HFFc6 (cell line): ENCODE measurements at regions not wholly inside any gene's neighbourhood (a gene's known extent, or its start where the extent isn't known, plus 50 kb on each side); places are given as distances from the start of the nearest gene placed in this dataset.
A peak's percentile ranks its signal among the peaks of the same experiment; 100 is the strongest.

Experiments used
- DNase-seq: peaks from one replicate; pipeline ENCODE4 v3.0.0-alpha.2; 2018
- H3K27ac Mint-ChIP-seq: 2 replicates; pipeline ENCODE4 v1.8.0; 2020; ENCODE audit warnings: mild to moderate bottlenecking, mixed read lengths
- H3K27me3 Mint-ChIP-seq: 2 replicates; pipeline ENCODE4 v1.8.0; 2021; ENCODE audit warnings: mild to moderate bottlenecking, moderate library complexity, mixed read lengths; ENCODE audit not compliant: insufficient read depth
- H3K36me3 Mint-ChIP-seq: 2 replicates; pipeline ENCODE4 v1.8.0; 2021; ENCODE audit warnings: low read depth, mixed read lengths
- H3K4me1 Mint-ChIP-seq: 2 replicates; pipeline ENCODE4 v1.8.0; 2020; ENCODE audit warnings: low read depth, mixed read lengths
- H3K4me3 Mint-ChIP-seq: 2 replicates; pipeline ENCODE4 v1.8.0; 2020; ENCODE audit warnings: mild to moderate bottlenecking, moderate library complexity, mixed read lengths
- H3K9me3 Mint-ChIP-seq: 2 replicates; pipeline ENCODE4 v1.8.0; 2020; ENCODE audit warnings: mild to moderate bottlenecking, mixed read lengths
- TF ChIP-seq, protein P1 (sequence below): fragments of 200-600 bp; sonication (generic); IDR thresholded peaks from 2 replicates; pipeline ENCODE4 v1.5.0; 2021; ENCODE audit warnings: antibody characterized with exemption, mild to moderate bottlenecking

DNA sequence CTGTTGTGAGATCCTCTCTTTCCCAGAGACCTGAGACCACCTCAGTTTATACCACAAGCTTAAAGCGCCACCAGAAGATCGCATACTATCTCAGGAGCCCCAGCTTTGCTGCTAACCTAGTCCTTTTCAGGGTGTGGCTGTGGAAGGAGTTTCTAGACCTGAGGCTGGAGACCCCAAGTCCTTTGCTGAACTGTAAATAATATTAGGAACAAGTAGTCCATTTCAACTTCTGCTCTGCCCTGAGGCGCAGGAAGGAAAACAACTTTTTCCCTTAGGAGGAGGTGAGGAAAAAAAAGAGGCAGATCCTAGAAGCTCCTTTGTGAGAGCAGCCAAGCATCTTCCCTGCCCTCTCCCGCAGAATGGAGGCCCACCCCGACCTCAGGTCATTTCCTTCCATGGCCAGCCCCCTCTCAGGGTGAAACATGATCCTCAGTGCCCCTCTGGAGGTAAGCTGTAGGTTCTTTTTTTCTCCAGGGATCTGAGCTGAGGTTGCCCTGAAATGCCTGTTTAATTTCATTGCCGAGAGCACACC is 122.8 kb upstream of the LGALSL start:
- no peaks in the 10 kb centered on the region for H3K36me3 Mint-ChIP-seq
- peak overlapping the region; percentile 77; the same call in 1 of the 2 replicates for H3K27ac Mint-ChIP-seq
- H3K27me3 Mint-ChIP-seq, result peaks cover 4% of the 10 kb centered on the region
- TF ChIP-seq, protein P1, sequence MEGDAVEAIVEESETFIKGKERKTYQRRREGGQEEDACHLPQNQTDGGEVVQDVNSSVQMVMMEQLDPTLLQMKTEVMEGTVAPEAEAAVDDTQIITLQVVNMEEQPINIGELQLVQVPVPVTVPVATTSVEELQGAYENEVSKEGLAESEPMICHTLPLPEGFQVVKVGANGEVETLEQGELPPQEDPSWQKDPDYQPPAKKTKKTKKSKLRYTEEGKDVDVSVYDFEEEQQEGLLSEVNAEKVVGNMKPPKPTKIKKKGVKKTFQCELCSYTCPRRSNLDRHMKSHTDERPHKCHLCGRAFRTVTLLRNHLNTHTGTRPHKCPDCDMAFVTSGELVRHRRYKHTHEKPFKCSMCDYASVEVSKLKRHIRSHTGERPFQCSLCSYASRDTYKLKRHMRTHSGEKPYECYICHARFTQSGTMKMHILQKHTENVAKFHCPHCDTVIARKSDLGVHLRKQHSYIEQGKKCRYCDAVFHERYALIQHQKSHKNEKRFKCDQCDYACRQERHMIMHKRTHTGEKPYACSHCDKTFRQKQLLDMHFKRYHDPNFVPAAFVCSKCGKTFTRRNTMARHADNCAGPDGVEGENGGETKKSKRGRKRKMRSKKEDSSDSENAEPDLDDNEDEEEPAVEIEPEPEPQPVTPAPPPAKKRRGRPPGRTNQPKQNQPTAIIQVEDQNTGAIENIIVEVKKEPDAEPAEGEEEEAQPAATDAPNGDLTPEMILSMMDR, result peak; percentile 35; the same call in 1 of the 2 replicates
- no peak for DNase-seq
- peaks cover 19% of the 10 kb centered on the region for H3K4me1 Mint-ChIP-seq
- H3K9me3 Mint-ChIP-seq, result no peaks in the 10 kb centered on the region
- H3K4me3 Mint-ChIP-seq, result peak overlapping the region; percentile 87; the same call in 1 of the 2 replicates

DNA sequence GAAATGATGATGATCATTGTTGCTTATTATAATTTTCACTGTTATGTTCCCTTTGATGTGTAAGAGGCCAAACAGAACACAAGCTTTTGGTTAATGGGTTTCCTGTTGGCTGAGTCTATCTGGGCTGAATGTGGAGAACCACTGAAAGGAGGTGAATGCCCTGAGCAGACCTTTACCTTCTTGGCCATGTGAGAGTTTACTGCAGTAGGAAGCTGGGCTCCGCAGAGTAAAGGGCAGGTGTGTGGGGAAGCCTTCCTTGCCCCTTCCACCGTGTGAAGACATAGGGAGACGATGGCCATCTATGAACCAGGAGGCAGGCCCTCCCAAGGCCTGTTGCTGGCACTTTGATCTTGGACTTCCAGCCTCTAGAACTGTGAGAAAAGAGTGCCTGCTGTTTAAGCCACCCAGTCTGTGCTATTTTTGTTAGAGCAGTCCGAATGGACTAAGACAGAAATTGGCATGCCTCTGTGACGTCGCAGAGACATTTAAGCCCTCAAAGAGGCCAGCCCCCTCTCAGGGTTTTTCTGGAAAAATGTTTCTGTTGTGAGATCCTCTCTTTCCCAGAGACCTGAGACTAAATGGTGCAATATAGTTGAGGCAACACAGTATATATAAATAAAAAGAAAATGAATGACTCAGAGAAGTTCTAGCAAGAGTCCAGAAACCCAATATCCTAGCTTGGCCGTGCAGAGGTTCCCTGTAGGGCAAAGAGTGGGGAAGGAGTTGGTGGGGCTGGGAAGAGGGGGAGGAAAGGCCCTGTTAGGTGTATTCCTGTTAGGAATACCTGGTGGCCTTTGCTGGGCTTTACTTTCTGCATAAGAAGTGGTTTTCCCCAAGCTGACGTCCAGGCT is 121.9 kb upstream of the LGALSL start:
- H3K4me3 Mint-ChIP-seq, result no peak overlapping the region

DNA sequence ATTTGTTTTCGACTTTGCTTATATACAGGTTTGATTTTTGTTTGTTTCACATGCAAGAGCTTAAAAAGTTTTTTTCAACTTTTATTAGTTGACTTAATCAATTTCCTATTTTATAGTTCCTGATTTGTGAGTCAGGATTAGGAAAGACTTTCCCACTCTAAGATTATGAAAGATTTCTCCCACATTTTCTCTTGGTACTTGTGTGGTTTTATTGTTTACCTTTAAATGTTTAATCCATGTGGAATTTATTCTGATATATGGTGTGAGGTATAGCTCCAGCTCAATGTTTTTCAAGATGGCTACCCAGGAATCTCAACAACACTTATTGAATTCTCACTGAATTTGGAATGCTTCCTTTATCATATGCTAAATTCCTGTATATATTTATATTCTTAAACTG is 117.8 kb upstream of the LGALSL start:
- Mint-ChIP-seq H3K4me3 (no peak overlapping the region), H3K4me1 (peaks cover under 1% of the 10 kb centered on the region)
- TF ChIP-seq, protein P1, result no peak

More for the DNA sequence above, 121.9 kb upstream of the LGALSL start:
- Mint-ChIP-seq H3K9me3 (no peaks in the 10 kb centered on the region), H3K27me3 (peaks cover 3% of the 10 kb centered on the region), H3K36me3 (no peaks in the 10 kb centered on the region), H3K4me1 (peaks cover 19% of the 10 kb centered on the region), H3K27ac (no peak overlapping the region)
- no peak for DNase-seq
- TF ChIP-seq, protein P1, result no peak

DNA sequence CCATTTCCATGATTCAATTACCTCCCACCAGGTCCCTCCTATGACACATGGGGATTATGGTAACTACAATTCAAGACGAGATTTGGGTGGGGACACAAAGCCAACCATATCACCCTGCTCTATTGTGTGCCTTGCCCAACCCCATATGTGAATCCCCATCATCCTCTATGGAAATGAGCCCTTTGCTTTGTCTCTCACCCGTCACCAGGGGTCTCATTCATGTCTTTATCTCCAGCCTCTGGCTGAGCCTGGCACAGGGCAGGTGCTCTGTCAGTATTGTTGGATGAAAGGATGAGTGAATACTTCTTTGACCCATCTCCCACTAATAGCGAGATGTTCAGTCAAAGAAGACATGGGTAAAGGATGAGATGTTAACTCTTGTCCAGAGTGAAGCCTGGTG is 116.6 kb upstream of the LGALSL start:
- TF ChIP-seq, protein P1, result no peak
- Mint-ChIP-seq H3K4me3 (no peak overlapping the region), H3K9me3 (no peaks in the 10 kb centered on the region), H3K27ac (no peak overlapping the region), H3K27me3 (peaks cover 35% of the 10 kb centered on the region), H3K4me1 (no peaks in the 10 kb centered on the region), H3K36me3 (no peaks in the 10 kb centered on the region)
- no peak for DNase-seq

More for the DNA sequence above, 117.8 kb upstream of the LGALSL start:
- H3K36me3 Mint-ChIP-seq, result no peaks in the 10 kb centered on the region
- no peak for DNase-seq
- no peaks in the 10 kb centered on the region for H3K9me3 Mint-ChIP-seq
- H3K27ac Mint-ChIP-seq, result no peak overlapping the region
- peaks cover 27% of the 10 kb centered on the region for H3K27me3 Mint-ChIP-seq

DNA sequence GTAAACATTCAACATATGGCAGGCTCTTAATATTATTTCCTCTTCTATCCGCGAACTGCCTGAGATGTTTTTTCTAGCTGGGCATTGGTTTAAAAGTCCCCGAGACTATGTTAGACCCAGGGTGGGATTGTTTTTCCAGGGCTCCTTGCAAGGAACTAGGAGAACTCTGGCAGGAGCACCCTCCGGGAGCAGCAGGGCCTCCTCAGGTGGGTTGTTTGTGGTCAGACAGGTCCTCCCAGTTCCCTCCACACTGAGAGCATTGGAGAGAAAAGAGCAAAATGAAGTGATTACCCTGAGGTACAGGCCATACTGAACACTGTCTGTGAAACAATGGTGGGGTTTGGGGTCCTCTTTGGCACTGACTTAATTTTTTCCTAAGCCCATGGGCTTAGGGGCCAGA is 115.9 kb upstream of the LGALSL start:
- no peak overlapping the region for H3K4me3 Mint-ChIP-seq
- TF ChIP-seq, protein P1, result no peak
- no peak for DNase-seq
- H3K9me3 Mint-ChIP-seq, result no peaks in the 10 kb centered on the region
- peaks cover 35% of the 10 kb centered on the region for H3K27me3 Mint-ChIP-seq
- H3K36me3 Mint-ChIP-seq, result no peaks in the 10 kb centered on the region
- no peak overlapping the region for H3K27ac Mint-ChIP-seq
- no peaks in the 10 kb centered on the region for H3K4me1 Mint-ChIP-seq
